ENCODE measurements at regions not wholly inside any gene's neighbourhood (a gene's known extent, or its start where the extent isn't known, plus 50 kb on each side); places are given as distances from the start of the nearest gene placed in this dataset.
"Not testable (repeated sequence)": the region's sequence is repeated elsewhere in the genome, so short reads cannot be mapped to it uniquely, and the experiment has no call there.

GRCh38 chr1:169012416-169012815 is 94.1 kb upstream of the ATP1B1 start:
- no peak for DNase-seq (ENCODE audit: low read depth in 2 of 2)

- no peak for DNase-seq (ENCODE audit: low read depth in 2 of 2)
These were observed 92.7 kb upstream of the ATP1B1 start for GRCh38 chr1:169013821-169014220.

DNA sequence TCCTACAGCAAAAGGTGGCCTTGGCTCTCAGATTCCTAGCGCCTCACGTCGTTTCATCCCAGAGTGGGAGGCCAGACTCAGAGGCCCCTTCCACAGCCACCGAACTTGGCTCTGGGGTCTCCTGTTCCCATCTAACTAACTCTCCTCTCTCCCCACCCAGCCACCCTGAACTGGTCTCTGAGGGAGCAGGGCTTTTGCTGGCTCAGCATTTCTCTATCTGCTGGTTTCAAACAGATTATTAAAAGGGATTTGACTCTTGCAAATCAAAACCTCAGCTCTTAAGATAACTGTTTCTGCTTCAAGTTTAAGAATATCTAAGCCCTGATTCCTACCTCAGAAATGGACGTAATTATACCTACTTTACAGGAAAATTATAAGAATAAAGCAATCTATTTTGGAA is 91.0 kb upstream of the ATP1B1 start:
- no peak for DNase-seq (ENCODE audit: low read depth in 2 of 2)

DNA sequence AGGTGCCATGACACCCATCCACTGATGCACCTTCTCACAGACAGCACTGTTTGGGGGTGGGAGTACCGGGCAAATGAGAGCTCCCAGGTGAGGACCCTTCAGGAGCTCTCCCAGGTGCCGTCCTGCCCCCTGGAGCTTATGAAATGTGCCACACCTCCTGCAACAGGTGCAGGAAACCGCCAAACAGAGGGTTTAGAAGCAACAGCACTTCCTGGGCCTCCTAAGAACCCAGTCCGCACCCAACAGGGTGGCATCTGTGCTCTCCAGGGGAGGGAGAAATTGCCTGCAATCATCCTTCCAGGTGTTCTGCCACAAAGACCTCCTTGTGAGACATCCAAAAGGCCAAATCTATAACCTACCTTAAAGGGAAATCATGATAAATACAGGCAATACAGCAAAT is 87.7 kb upstream of the ATP1B1 start:
- no peak for DNase-seq (ENCODE audit: low read depth in 2 of 2)

DNA sequence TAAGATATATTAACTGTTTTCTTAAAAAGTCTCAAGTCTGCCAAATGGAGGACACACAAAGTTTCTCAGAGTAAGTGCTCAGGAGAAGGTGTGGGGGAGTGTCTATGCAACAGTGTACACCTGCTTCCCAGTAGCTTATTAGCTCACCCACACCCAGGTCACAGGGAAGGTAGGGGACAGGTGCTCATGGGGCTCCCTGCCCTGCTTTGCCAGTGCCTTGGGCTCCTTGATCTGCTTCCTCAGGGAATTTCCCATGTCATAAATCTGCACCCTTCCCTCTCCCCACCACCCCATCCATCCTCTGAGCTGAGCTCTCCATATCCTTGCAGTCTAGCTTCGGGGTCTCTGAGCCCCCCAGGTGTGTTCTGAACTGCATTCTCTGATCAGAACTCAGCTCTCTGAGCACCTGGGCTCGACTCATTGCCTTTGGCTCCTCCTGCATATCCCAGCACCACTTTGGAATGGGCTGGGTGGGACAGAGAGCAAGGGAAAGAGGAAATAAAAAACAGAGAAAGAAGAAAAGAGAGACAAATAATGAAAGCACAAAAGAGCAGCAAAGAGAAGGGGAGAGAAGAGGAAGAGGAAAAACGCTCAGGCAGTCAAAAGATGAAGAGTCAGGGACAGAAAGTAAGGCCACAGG is 87.0 kb upstream of the ATP1B1 start:
- no peak for DNase-seq (ENCODE audit: low read depth in 2 of 2)

GRCh38 chr1:169020684-169021083 is 85.8 kb upstream of the ATP1B1 start:
- no peak for DNase-seq (ENCODE audit: low read depth in 2 of 2)

DNA sequence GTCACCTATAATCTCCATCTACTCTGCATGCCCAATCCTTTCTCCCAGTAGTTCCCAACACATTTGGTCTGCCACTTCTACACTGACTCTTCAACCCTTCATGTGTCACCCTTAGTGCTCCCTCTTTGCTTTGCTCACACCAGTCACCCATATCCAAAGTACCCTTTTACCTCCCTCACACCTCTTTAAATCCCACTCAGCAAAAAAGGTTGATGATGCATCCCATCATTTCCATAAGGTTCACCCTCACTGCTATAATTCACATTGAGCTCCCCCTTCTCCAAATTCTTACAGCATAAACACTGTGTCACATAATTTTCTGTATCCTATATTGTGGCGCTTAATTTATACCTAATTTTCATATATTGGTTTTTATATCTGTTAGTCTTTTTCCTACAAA is 83.8 kb upstream of the ATP1B1 start:
- no peak for DNase-seq (ENCODE audit: low read depth in 2 of 2)

- DNase-seq (ENCODE audit: low read depth in 2 of 2) = no peak
These were observed 82.2 kb upstream of the ATP1B1 start for GRCh38 chr1:169024255-169024654.

DNA sequence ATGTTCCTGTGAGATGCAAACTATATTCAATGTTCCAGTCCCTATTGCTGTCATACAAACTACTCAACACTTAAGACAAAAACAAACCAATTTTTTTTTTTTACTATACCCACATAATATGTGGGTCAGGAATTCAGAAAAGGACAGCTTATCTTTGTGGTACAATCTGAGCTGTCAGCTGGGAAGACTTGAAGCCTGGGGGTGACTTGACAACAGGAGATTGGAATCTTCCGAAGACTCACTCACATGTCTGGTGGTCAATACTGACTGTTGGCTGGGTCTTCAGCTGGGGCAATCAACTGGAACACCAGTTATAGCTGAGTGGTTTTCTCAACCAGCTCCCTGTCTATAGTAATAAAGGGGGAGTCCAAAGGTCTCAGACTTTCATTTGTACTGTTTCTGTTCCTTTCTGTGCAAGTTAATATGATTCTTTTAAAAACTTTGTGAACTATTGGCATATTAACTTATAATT is 81.7 kb upstream of the ATP1B1 start:
- no peak for DNase-seq (ENCODE audit: low read depth in 2 of 2)

DNA sequence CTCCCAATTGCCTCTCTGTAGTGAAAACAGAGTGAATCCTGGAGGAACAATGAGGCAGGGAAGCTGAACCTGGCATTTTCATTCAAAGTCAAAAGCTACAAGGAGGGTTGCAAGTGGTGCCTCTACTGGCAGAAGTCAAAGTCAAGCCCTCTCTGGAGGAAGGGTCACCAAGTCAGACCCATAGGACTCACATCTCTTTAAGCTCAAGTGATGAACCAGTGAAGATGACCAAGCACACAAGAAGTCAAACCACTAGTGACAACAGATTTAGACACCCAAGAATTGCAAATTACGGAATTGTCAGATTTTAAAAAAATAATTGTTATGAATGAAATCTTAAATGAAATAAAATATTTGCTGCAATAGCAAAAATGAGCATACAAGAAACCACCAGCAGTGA is 81.1 kb upstream of the ATP1B1 start:
- no peak for DNase-seq (ENCODE audit: low read depth in 2 of 2)

DNA sequence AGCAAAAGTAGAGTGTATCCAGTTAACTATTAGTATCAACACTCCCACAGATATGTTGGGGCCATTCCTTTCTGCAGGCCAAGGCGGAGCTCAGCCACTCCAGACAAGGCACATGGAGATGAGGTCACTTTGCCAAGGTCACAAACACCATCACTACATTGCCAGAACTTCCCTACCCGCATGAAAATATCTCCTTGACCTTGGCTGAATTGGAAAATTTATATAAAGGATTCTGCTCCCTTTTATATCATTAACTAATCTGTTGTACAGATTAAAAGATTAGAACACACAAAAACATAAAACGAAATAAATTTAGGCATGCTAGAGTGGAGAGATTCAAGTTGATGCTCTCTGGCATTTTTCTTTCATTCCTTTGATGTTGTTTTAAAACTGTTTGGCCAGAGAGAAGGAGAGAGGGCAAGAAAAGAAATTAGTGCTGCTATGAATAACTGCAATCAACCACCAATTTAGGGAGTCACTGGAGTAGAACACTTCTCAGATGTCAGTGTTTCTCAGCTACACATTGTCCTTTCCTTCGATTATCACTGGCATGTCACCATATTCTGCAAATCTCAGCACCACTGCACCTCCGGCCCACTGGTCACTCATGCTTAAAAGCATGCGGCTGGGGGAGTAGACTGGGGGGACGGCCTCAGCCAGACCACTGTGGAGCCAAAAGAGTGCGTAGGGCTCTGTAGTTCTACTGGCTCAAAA is 78.7 kb upstream of the ATP1B1 start:
- DNase-seq (ENCODE audit: low read depth in 2 of 2) = no peak

DNA sequence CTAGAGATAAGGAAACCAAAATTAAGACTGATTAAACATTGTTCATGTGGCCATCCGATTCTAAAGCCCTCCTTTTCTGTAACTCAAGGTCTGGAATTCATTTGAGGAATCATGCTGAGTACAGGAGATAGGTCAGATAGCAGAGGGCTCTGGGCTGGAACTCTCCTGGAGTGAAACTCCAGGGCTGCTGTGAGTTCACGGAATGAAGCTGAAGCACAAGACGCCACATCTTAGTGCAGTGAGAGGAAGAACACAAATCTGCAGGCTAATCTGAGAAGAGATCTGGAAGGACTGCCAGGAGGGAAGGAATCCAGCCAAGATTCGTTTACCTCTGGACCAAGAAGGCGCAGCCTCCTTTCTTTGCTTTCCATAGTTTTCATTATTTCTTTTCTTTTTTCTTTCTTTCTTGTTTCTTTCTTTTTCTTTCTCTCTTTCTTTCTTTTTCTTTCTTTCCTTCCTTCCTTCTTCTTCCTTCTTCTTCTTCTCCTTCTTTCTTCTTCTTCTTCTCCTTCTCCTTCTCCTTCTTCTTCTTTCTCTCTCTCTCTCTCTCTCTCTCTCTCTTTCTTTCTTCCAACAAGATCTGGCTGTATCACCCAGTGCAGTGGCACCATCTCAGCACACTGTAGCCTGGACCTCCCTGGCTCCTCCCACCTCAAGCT is 74.8 kb upstream of the ATP1B1 start:
- DNase-seq (ENCODE audit: low read depth in 2 of 2) = no peak

- DNase-seq (ENCODE audit: low read depth in 2 of 2) = no peak
These were observed 65.1 kb upstream of the ATP1B1 start for GRCh38 chr1:169041366-169041765.

DNA sequence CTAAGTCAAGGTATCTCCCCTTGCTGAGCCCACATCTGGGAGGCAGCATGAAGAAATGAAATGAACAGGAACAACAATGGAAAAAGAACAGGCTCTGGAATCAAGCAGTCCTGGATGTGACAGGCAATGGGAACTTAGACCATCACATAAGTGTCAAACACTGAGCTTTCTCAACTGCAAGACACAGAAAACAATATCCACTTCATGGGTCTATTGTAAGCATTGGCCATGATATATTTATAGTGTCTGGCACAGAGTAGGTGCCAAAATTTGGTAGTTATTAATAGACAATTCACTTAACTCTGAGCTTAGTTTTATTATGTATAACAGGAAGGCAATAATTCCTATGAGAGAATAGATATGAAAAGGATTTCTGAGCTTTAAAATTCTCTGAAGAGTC is 64.1 kb upstream of the ATP1B1 start:
- DNase-seq (ENCODE audit: low read depth in 2 of 2) = no peak

DNA sequence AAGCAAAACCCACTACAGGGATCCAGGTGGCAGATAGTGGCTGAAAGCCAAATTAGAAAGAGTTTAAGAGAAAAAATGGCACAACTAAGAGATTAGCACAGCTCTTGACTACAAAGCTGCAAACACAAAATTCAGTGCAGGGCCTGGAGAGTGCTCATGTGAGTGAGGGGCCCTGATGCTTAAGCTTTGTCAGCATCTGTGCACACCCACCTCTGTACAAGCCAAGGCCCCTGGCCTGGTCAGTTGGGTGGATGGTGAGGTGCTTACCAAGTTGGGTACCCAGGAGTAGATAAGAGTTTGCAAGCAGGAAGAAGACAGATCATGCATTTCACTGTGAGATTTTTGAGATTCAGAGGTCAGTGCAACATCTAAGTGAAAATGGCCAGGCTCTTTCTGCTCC is 62.7 kb upstream of the ATP1B1 start:
- DNase-seq (ENCODE audit: low read depth in 2 of 2) = no peak

DNA sequence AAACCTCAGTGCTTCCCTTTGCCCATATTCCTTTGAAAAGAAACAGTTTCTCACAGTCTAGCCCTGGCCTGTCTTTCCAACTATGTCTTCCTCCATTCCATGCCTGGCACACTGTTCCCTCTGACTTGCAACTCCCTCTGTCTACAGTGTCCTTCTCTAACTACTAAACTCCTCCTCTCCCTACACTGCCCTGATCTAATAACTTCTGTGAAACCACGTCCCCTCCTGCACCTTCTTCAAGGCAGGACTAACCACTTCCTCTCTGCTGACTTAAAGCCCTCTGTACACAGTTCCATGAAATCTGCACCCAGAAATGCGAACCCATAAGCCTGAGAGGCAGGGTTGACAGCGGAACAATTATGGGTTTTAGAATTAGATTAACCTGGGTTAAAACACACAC is 62.2 kb upstream of the ATP1B1 start:
- DNase-seq (ENCODE audit: low read depth in 2 of 2) = peak in 1 of 2 donors; percentile 6

DNA sequence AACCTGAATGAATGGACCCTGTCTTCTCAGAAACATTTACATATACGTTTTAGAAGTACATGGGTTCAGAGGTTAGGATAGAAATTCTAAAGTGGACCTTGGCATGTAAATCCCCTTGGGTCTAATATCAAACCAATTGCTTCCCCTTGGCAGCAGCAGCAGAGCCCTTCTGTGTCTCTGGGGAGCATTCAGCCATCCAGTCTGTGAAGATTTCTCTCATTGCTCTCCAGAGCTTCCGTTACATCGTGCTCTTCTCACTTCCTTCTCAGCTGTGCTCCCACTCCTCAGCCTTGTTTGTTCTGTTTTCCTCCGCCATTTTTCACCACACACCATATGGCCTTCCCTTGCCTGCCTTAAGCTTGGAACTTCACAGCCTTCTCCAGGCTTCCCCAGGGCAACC is 61.5 kb upstream of the ATP1B1 start:
- DNase-seq (ENCODE audit: low read depth in 2 of 2) = no peak

GRCh38 chr1:169046671-169047070 is 59.8 kb upstream of the ATP1B1 start:
- no peak for DNase-seq (ENCODE audit: low read depth in 2 of 2)

- no peak for DNase-seq (ENCODE audit: low read depth in 2 of 2)
These were observed 59.4 kb upstream of the ATP1B1 start for GRCh38 chr1:169047074-169047473.

DNA sequence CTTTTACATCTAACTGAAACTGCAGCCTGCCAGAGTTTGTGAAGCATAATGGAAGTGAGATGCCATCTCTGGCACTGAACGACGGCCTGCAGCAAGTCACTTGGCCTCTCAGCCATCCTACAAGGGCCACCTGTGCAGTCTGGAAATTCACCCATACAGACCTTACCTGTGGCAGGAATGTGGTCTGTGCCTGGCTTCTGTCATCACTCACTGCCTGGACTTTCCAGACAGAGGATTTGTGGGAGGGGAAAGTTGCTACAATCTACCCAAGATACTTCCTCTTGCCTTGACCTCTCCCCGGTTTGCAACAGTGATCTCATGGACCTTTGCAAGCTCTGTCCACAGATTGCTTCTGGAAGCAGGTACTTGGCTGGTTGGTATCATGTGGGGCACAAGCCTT is 58.4 kb upstream of the ATP1B1 start:
- no peak for DNase-seq (ENCODE audit: low read depth in 2 of 2)

- DNase-seq (ENCODE audit: low read depth in 2 of 2) = peak in 1 of 2 donors; percentile 42
These were observed 57.1 kb upstream of the ATP1B1 start for GRCh38 chr1:169049258-169049938.

GRCh38 chr1:169051171-169051570 is 55.3 kb upstream of the ATP1B1 start:
- no peak for DNase-seq (ENCODE audit: low read depth in 2 of 2)

- not testable (repeated sequence) for DNase-seq (ENCODE audit: low read depth in 2 of 2)
These were observed 54.3 kb upstream of the ATP1B1 start for GRCh38 chr1:169052171-169052570.
